HCT116 (cell line): ENCODE measurements at regions not wholly inside any gene's neighbourhood (a gene's known extent, or its start where the extent isn't known, plus 50 kb on each side); places are given as distances from the start of the nearest gene placed in this dataset.

Experiments used
- CEBPB ChIP-seq: IDR thresholded peaks from 2 replicates; pipeline ENCODE4 v1.6.1; 2012; ENCODE audit warnings: low read depth
- CTCF ChIP-seq, 3 experiments: fragments of 200-600 bp in 1 of 3; sonication (generic) in 1 of 3; IDR thresholded peaks in 2 of 3; conservative IDR thresholded peaks in 1 of 3; 2 replicates each; pipeline ENCODE4 v1.5.1; 2012 to 2017; ENCODE audit warnings: low read depth in 2 of 3, low read length in 2 of 3, antibody characterized with exemption in 1 of 3, borderline replicate concordance in 1 of 3, control low read depth in 1 of 3, mild to moderate bottlenecking in 1 of 3, mixed read lengths in 1 of 3, mixed run types in 1 of 3, moderate library complexity in 1 of 3; ENCODE audit not compliant: insufficient read depth in 1 of 3
- EGR1 ChIP-seq: IDR thresholded peaks from 2 replicates; pipeline ENCODE4 v1.6.1; 2012; ENCODE audit warnings: low read depth
- EZH2 ChIP-seq: fragments of 200-600 bp; sonication (generic); IDR thresholded peaks from 2 replicates; pipeline ENCODE4 v1.6.1; 2017; ENCODE audit warnings: antibody characterized with exemption, mixed run types
- EZH2phosphoT487 ChIP-seq: fragments of 200-600 bp; IDR thresholded peaks from 2 replicates; pipeline ENCODE4 v1.6.1; 2018; ENCODE audit warnings: antibody characterized with exemption, borderline replicate concordance
- MAX ChIP-seq: IDR thresholded peaks from 2 replicates; pipeline ENCODE4 v1.6.1; 2012
- POLR2A ChIP-seq: IDR thresholded peaks from 2 replicates; pipeline ENCODE4 v1.7.0; 2011; ENCODE audit warnings: borderline replicate concordance; ENCODE audit not compliant: insufficient read depth, insufficient read length; ENCODE audit errors: extremely low read depth
- POLR2AphosphoS5 ChIP-seq: IDR thresholded peaks from 2 replicates; pipeline ENCODE4 v1.6.1; 2011; ENCODE audit warnings: mild to moderate bottlenecking, low read depth, low read length, moderate library complexity
- YY1 ChIP-seq: IDR thresholded peaks from 2 replicates; pipeline ENCODE4 v1.6.1; 2011; ENCODE audit warnings: low read length, low read depth, moderate library complexity, mild to moderate bottlenecking; ENCODE audit not compliant: insufficient replicate concordance; ENCODE audit errors: extremely low read depth
- ZBTB33 ChIP-seq: IDR thresholded peaks from 2 replicates; pipeline ENCODE4 v1.6.1; 2011; ENCODE audit warnings: mild to moderate bottlenecking, low read length, moderate library complexity; ENCODE audit not compliant: insufficient replicate concordance; ENCODE audit errors: extremely low read depth
- ZNF274 ChIP-seq: fragments of 200-500 bp; sonication (Bioruptor generic); IDR thresholded peaks from 2 replicates; pipeline ENCODE4 v1.6.1; 2014; ENCODE audit warnings: mild to moderate bottlenecking, low read depth, low read length, inconsistent platforms

- TF ChIP-seq CEBPB (no peak), EZH2 (no peak), CTCF (IDR thresholded peaks at IDR 0.05 in 2 of 3, conservative IDR thresholded peaks at IDR 0.05 in 1 of 3; ENCODE audit: borderline replicate concordance in 1 of 3, insufficient read depth in 1 of 3, low read depth in 2 of 3, low read length in 2 of 3) (no peak), POLR2AphosphoS5 (no peak), MAX (no peak), EGR1 (no peak), EZH2phosphoT487 (no peak), YY1 (no peak), POLR2A (no peak), ZNF274 (no peak), ZBTB33 (no peak)
Measured at GRCh38 chr7:157472311-157473050, 135.7 kb downstream of the DNAJB6 start.
